WTC11 (cell line): ENCODE measurements at regions not wholly inside any gene's neighbourhood (a gene's known extent, or its start where the extent isn't known, plus 50 kb on each side); places are given as distances from the start of the nearest gene placed in this dataset.
"Not testable (repeated sequence)": the region's sequence is repeated elsewhere in the genome, so short reads cannot be mapped to it uniquely, and the experiment has no call there.

Experiments
- IRF1 ChIP-seq: sonication (generic); formaldehyde crosslinking; IDR thresholded peaks from 2 replicates; pipeline ENCODE4 v1.8.0; 2023; ENCODE audit warnings: missing genetic modification reagents
- SP1 ChIP-seq: sonication (generic); formaldehyde crosslinking; conservative IDR thresholded peaks from 2 replicates; pipeline ENCODE4 v1.8.1; 2022; ENCODE audit warnings: missing genetic modification reagents
- ZNF317 ChIP-seq: sonication (generic); formaldehyde crosslinking; IDR thresholded peaks from 2 replicates; pipeline ENCODE4 v1.8.1; 2023; ENCODE audit warnings: low read depth, mild to moderate bottlenecking, moderate library complexity, missing genetic modification reagents, borderline replicate concordance
- ZNF396 ChIP-seq: fragments of 250-450 bp; sonication (Bioruptor Pico); IDR thresholded peaks from 2 replicates; pipeline ENCODE4 v1.8.0; 2021; ENCODE audit warnings: mild to moderate bottlenecking, moderate library complexity, borderline replicate concordance
- TF ChIP-seq, protein P1 (sequence below): fragments of 200-600 bp; IDR thresholded peaks from 2 replicates; pipeline ENCODE4 v1.8.0; 2022; ENCODE audit warnings: antibody characterized with exemption

- TF ChIP-seq ZNF317; SP1; ZNF396; IRF1 (CRISPR knock-in tag): not testable (repeated sequence)
- TF ChIP-seq, protein P1, sequence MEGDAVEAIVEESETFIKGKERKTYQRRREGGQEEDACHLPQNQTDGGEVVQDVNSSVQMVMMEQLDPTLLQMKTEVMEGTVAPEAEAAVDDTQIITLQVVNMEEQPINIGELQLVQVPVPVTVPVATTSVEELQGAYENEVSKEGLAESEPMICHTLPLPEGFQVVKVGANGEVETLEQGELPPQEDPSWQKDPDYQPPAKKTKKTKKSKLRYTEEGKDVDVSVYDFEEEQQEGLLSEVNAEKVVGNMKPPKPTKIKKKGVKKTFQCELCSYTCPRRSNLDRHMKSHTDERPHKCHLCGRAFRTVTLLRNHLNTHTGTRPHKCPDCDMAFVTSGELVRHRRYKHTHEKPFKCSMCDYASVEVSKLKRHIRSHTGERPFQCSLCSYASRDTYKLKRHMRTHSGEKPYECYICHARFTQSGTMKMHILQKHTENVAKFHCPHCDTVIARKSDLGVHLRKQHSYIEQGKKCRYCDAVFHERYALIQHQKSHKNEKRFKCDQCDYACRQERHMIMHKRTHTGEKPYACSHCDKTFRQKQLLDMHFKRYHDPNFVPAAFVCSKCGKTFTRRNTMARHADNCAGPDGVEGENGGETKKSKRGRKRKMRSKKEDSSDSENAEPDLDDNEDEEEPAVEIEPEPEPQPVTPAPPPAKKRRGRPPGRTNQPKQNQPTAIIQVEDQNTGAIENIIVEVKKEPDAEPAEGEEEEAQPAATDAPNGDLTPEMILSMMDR: not testable (repeated sequence)
These were observed 133.2 kb downstream of the ZNF737 start for GRCh38 chr19:20432266-20432842.
